ENCODE measurements at regions not wholly inside any gene's neighbourhood (a gene's known extent, or its start where the extent isn't known, plus 50 kb on each side); places are given as distances from the start of the nearest gene placed in this dataset.

DNA sequence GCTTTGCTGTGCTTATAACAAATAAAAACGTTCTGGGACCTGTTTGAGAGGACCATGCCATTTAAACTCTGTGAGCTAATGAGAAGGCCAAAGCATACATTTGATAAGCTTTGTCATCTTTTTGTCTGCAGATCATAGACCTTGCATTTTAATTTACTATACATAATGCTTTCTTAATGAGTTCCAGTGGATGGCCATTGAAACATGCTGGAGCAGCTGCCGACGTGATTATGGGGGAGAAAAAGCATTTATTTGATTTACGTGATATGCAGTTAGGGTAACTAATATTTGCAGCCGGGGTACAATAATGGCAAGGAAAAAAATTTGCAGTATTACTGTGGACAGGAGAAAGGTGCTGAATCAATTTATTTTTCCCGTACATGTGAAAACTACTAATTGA lies 240.2 kb downstream of the FAT3 start:
- TF ChIP-seq, protein P1, sequence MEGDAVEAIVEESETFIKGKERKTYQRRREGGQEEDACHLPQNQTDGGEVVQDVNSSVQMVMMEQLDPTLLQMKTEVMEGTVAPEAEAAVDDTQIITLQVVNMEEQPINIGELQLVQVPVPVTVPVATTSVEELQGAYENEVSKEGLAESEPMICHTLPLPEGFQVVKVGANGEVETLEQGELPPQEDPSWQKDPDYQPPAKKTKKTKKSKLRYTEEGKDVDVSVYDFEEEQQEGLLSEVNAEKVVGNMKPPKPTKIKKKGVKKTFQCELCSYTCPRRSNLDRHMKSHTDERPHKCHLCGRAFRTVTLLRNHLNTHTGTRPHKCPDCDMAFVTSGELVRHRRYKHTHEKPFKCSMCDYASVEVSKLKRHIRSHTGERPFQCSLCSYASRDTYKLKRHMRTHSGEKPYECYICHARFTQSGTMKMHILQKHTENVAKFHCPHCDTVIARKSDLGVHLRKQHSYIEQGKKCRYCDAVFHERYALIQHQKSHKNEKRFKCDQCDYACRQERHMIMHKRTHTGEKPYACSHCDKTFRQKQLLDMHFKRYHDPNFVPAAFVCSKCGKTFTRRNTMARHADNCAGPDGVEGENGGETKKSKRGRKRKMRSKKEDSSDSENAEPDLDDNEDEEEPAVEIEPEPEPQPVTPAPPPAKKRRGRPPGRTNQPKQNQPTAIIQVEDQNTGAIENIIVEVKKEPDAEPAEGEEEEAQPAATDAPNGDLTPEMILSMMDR (IDR thresholded peaks at IDR 0.05) = no peak
- TF ChIP-seq RAD21 (conservative IDR thresholded peaks at IDR 0.05 in 1 of 2, IDR thresholded peaks at IDR 0.05 in 1 of 2) = no peak
- TF ChIP-seq RFX5 (IDR thresholded peaks at IDR 0.05) = no peak
- TF ChIP-seq REST (IDR thresholded peaks at IDR 0.05) = no peak
- no peak for TF ChIP-seq KDM1A (IDR thresholded peaks at IDR 0.05; ENCODE audit: low read depth)
- TF ChIP-seq, protein P2, sequence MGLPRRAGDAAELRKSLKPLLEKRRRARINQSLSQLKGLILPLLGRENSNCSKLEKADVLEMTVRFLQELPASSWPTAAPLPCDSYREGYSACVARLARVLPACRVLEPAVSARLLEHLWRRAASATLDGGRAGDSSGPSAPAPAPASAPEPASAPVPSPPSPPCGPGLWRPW (IDR thresholded peaks at IDR 0.05) = no peak
- TF ChIP-seq HOXB5 (CRISPR knock-in tag; IDR thresholded peaks at IDR 0.05) = no peak
- TF ChIP-seq TFCP2L1 (CRISPR knock-in tag; IDR thresholded peaks at IDR 0.05) = no peak
- TF ChIP-seq HDAC2 (IDR thresholded peaks at IDR 0.05) = no peak
- TF ChIP-seq MAZ (IDR thresholded peaks at IDR 0.05; ENCODE audit: borderline replicate concordance, low read depth, low read length) = no peak
- no peak for TF ChIP-seq USF2 (IDR thresholded peaks at IDR 0.05)
- TF ChIP-seq, protein P3, sequence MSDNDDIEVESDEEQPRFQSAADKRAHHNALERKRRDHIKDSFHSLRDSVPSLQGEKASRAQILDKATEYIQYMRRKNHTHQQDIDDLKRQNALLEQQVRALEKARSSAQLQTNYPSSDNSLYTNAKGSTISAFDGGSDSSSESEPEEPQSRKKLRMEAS (IDR thresholded peaks at IDR 0.05) = no peak
- no peak for TF ChIP-seq HOXA7 (CRISPR knock-in tag; IDR thresholded peaks at IDR 0.05)
